ENCODE measurements at regions not wholly inside any gene's neighbourhood (a gene's known extent, or its start where the extent isn't known, plus 50 kb on each side); places are given as distances from the start of the nearest gene placed in this dataset.

DNA sequence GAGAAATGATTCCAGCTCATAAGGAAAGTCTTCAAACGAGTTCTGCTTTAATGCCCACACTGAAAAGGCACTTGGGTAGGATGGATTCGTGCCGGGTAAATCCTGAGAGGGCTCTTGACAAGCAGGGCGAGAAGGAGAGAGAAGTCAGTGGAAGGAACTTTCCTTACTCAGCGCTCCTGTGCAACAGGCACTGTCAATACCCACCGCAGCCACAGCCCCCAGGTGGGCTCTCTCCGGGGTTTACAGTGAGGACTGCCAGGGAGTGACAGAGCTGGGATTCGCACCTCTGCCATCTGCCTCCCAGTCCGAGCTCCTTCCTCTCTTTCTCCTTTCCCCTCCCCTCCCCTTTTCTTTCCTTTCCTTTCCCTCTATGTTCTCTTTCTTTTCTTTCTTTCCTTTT, 118.7 kb downstream of the BEGAIN start:
- TF ChIP-seq, protein P1, sequence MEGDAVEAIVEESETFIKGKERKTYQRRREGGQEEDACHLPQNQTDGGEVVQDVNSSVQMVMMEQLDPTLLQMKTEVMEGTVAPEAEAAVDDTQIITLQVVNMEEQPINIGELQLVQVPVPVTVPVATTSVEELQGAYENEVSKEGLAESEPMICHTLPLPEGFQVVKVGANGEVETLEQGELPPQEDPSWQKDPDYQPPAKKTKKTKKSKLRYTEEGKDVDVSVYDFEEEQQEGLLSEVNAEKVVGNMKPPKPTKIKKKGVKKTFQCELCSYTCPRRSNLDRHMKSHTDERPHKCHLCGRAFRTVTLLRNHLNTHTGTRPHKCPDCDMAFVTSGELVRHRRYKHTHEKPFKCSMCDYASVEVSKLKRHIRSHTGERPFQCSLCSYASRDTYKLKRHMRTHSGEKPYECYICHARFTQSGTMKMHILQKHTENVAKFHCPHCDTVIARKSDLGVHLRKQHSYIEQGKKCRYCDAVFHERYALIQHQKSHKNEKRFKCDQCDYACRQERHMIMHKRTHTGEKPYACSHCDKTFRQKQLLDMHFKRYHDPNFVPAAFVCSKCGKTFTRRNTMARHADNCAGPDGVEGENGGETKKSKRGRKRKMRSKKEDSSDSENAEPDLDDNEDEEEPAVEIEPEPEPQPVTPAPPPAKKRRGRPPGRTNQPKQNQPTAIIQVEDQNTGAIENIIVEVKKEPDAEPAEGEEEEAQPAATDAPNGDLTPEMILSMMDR (IDR thresholded peaks at IDR 0.05; ENCODE audit: low read depth, low read length, missing control alignments), result no peak
- no peak overlapping the region for H3K4me3 ChIP-seq (ENCODE audit: low read depth, low read length)
- in situ Hi-C loops (cut with HindIII; ENCODE audit: low sequenced_read_pairs), result no loop called here
- DNase-seq (ENCODE audit: low read depth), result no peak

DNA sequence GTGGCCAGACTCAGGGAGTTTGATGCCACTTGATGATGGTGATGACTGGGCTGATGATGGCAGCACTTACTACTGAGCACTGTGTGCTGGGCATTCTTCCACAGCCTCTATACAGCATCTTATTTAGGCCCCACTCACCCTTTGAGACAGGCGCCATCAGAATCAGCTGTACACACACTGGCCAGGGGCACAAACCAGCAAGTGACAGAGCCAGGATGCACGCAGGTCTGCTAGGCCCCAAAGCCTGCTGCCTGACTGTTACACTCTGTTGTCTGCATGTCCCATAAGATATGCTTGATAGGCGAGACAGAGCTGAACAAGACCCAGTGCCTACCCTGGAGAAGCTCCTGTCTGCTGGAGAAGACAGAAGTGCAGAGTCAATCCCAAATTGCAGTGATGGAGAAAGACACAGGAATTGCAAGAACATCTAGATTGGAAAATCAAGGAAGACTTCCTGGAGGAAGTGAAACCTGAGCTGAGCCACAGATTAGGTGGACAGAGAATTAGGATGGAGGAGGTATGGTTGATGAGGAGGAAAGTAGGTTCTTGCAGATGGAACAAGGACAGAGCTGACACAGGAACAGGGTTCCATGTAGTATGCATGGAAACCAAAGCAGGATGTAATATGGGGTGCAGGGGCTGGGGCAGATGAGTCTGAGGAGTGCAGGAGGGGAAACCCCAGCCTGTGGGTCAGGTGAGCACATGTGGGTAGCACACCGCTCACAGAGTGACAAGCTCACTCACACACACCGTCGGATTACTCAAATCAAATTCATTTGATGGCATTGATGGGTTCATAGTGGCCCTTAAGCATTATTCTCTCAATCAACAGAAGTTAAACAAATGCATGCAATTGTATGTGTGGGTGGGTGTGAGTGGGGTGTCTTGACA, 117.3 kb downstream of the BEGAIN start:
- TF ChIP-seq, protein P1 (IDR thresholded peaks at IDR 0.05; ENCODE audit: low read depth, low read length, missing control alignments), result no peak
- in situ Hi-C loops (cut with HindIII; ENCODE audit: low sequenced_read_pairs), result no loop called here
- no peak overlapping the region for H3K4me3 ChIP-seq (ENCODE audit: low read depth, low read length)
- no peak for DNase-seq (ENCODE audit: low read depth)

DNA sequence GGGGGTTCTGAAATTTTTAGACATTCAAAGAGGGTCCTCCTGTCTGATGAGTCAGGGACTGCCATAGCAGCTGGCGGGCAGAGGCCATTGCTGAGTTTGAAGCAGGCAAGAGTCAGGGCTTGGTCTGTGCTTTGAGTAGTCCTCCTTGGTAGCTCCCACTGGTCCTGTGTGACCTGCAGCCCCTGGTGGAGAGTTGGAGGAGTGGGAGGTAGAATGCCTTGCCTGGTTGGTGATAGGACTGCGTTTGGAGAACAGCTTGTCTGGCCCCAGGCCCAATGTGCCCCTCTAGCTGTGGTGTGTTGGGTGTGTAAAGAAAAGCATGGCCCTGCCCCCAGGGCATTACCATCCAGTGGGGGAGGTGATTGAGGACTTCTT, 116.7 kb downstream of the BEGAIN start:
- H3K4me3 ChIP-seq (ENCODE audit: low read depth, low read length), result no peak overlapping the region
- in situ Hi-C loops (cut with HindIII; ENCODE audit: low sequenced_read_pairs), result no loop called here
- TF ChIP-seq, protein P1 (IDR thresholded peaks at IDR 0.05; ENCODE audit: low read depth, low read length, missing control alignments), result no peak
- DNase-seq (ENCODE audit: low read depth), result no peak

DNA sequence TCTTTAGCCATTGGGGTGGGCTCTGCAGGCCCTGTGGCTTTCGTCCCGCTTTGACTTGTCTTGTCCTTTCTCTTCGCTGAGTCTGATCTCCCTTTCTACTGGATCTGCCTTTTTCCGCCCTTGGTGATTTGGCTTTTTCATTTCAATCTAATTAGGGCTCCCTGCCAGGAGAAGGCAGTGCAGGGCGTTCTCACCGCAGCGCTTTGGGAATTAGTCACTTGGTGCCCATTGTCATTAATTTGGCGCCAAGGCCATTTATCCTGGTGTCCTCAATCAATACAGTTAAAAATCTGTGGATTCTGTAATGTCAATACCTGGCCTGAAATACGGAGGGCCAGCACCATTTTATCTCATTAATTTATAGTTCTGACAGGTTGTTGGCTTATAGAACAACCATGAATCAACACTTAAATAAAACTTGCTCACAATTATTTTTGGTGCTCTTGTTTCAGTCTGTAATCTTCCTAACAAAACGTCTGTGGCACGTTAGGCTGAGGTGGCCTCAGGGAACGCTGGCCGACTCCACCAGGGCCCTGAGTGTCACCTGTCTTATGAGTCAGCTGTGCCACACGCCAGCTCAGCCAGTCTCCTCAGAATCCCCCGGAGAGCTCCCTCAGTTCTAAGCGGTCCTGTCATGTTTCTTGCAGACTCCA, 115.7 kb downstream of the BEGAIN start:
- TF ChIP-seq, protein P1 (IDR thresholded peaks at IDR 0.05; ENCODE audit: low read depth, low read length, missing control alignments), result no peak
- in situ Hi-C loops (cut with HindIII; ENCODE audit: low sequenced_read_pairs), result no loop called here

DNA sequence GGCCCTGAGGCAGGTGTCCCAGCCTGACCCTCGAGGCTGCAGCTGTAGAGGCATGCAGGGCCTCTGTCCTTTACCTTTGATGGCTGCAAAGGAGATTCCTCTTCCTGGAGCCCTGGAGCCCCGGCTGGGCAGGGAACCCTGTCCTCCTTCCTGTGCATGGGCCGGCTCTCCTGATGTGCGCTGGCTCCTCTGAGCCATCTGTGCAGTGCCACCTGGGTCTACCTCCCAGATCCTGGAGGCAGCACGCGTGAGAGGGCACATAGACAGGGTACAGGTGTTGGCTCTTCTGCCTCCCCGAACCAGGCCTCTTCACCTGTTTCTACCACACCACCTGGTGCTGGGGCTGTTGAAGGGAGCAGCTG, 115.1 kb downstream of the BEGAIN start:
- TF ChIP-seq, protein P1 (IDR thresholded peaks at IDR 0.05; ENCODE audit: low read depth, low read length, missing control alignments), result no peak
- no peak overlapping the region for H3K4me3 ChIP-seq (ENCODE audit: low read depth, low read length)
- DNase-seq (ENCODE audit: low read depth), result no peak
- in situ Hi-C loops (cut with HindIII; ENCODE audit: low sequenced_read_pairs), result no loop called here

More for the DNA sequence above, 115.7 kb downstream of the BEGAIN start:
- no peak for DNase-seq (ENCODE audit: low read depth)
- no peak overlapping the region for H3K4me3 ChIP-seq (ENCODE audit: low read depth, low read length)

DNA sequence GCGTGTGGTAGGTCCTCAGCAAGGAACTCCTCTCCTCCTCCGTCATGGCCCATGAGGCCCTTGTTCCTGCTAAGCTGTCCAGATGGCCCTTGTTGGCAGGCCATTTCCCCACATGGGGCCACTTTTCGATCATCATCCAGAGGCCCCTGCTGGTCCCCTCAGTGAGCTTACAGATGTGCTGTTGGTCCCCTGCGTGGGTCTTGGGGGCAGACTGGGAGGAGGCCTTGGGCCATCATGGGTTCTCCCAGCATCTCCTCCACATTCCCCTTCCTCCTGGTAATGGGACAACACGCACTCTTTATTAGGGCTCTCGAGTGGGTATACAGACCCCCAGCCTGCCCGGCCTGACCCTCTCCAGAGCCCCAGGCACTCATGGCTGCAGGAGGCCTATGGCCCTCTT, 114.7 kb downstream of the BEGAIN start:
- TF ChIP-seq, protein P1 (IDR thresholded peaks at IDR 0.05; ENCODE audit: low read depth, low read length, missing control alignments), result no peak
- DNase-seq (ENCODE audit: low read depth), result no peak
- no peak overlapping the region for H3K4me3 ChIP-seq (ENCODE audit: low read depth, low read length)
- in situ Hi-C loops (cut with HindIII; ENCODE audit: low sequenced_read_pairs), result no loop called here
